ENCODE measurements at regions not wholly inside any gene's neighbourhood (a gene's known extent, or its start where the extent isn't known, plus 50 kb on each side); places are given as distances from the start of the nearest gene placed in this dataset.

DNA sequence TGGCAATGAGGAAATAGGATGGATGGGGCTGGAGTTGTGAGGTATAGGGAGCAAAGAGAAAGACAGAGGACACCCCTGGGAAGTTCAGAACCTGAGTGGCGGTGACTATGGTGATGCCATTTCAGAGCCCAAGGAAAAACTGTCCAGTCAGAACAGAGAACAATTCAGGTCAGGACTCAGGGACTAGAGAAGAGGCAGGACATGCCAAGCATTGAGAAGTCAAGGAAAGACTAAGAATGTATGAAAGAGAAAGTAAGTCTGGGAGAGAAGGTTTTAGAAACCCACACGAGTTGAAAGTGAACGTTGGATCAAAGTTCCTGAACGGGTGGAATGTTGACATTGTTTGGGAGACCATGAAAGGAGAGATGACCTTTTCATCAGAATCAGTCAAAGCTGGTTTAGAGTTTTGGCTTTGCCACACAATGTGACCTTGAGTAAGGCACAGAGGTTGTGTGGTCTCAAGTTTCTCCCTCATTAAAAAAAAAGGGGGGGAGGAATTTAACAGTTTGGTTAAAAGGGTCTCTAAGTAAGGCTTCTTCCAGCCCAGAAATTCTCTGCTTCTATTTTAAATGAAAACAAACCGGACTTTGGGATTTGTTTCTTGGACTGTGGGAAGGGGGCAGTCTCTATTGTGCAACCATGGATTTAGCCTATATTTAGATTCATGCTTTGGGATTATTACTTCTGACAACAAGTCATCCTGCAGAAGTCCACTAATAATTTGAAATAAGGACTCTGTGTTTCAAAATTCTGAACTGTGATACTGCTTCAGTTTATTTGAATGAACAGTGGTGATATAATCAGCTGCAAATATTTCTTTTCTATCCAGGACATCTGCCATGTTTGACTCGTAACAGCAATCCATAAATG, 315.9 kb upstream of the TBL1XR1 start:
- Histone ChIP-seq H3K4me1 (peaks cover 26% of the 10 kb centered on the region), H3K27ac (peak overlapping the region; percentile 21), H3K4me3 (ENCODE audit: low read depth, low read length) (no peak overlapping the region), H2AFZ (peak overlapping the region; percentile 61), H3K9ac (no peak overlapping the region), H3K27me3 (ENCODE audit: control insufficient read depth, insufficient read depth, low read length) (no peaks in the 10 kb centered on the region), H3K36me3 (ENCODE audit: control insufficient read depth, insufficient read depth, low read length) (no peaks in the 10 kb centered on the region), H3K9me3 (ENCODE audit: control insufficient read depth, low read length) (no peaks in the 10 kb centered on the region), H3K79me2 (no peaks in the 10 kb centered on the region), H3K4me2 (ENCODE audit: low read length) (no peak overlapping the region)
- TF ChIP-seq, protein P1, sequence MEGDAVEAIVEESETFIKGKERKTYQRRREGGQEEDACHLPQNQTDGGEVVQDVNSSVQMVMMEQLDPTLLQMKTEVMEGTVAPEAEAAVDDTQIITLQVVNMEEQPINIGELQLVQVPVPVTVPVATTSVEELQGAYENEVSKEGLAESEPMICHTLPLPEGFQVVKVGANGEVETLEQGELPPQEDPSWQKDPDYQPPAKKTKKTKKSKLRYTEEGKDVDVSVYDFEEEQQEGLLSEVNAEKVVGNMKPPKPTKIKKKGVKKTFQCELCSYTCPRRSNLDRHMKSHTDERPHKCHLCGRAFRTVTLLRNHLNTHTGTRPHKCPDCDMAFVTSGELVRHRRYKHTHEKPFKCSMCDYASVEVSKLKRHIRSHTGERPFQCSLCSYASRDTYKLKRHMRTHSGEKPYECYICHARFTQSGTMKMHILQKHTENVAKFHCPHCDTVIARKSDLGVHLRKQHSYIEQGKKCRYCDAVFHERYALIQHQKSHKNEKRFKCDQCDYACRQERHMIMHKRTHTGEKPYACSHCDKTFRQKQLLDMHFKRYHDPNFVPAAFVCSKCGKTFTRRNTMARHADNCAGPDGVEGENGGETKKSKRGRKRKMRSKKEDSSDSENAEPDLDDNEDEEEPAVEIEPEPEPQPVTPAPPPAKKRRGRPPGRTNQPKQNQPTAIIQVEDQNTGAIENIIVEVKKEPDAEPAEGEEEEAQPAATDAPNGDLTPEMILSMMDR (IDR thresholded peaks at IDR 0.05): no peak

DNA sequence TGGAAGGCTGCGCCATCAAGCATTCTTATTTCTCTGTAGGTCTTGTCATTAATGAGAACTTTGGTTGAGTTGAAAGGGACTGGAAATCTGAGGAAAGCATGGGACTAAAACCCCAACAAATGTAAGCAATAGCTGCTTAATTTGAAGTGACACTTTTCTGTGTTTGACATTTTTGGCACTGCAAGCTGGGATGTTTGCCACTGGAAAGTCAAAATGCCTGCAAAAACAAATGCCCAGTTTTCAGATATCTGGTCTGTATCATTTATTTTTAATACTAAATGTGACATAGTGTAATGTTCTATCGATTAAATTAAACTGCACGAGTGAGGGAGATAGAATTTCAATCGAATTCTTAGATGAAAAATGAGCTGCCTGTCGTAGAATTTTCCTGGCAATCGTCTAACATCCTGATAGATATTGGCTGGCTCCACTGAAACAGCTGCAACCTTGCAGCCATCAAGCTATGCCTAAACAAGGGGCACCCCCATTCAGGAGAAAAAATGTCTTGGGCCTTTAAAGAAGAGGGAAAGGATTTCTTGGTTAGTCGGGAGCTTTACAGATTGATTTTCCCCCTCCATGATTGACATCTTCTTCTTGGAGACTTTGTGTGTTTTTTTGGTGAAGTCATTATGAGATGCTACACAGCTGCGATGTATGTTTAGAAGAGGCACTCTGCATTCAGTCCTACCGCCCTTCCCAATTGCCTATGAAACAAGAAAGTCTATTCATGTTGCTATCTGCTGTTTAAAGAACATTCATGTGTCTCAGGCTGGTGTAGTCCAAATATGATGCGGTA, 316.7 kb upstream of the TBL1XR1 start:
- Histone ChIP-seq H3K36me3 (ENCODE audit: control insufficient read depth, insufficient read depth, low read length) (no peaks in the 10 kb centered on the region), H3K4me1 (peaks cover 26% of the 10 kb centered on the region), H3K79me2 (no peaks in the 10 kb centered on the region), H3K4me3 (ENCODE audit: low read depth, low read length) (no peak overlapping the region), H3K27me3 (ENCODE audit: control insufficient read depth, insufficient read depth, low read length) (no peaks in the 10 kb centered on the region), H3K4me2 (ENCODE audit: low read length) (no peak overlapping the region), H3K9me3 (ENCODE audit: control insufficient read depth, low read length) (no peaks in the 10 kb centered on the region), H2AFZ (peak overlapping the region; percentile 61), H3K9ac (no peak overlapping the region), H3K27ac (peak overlapping the region; percentile 21)
- TF ChIP-seq, protein P1 (IDR thresholded peaks at IDR 0.05): no peak

DNA sequence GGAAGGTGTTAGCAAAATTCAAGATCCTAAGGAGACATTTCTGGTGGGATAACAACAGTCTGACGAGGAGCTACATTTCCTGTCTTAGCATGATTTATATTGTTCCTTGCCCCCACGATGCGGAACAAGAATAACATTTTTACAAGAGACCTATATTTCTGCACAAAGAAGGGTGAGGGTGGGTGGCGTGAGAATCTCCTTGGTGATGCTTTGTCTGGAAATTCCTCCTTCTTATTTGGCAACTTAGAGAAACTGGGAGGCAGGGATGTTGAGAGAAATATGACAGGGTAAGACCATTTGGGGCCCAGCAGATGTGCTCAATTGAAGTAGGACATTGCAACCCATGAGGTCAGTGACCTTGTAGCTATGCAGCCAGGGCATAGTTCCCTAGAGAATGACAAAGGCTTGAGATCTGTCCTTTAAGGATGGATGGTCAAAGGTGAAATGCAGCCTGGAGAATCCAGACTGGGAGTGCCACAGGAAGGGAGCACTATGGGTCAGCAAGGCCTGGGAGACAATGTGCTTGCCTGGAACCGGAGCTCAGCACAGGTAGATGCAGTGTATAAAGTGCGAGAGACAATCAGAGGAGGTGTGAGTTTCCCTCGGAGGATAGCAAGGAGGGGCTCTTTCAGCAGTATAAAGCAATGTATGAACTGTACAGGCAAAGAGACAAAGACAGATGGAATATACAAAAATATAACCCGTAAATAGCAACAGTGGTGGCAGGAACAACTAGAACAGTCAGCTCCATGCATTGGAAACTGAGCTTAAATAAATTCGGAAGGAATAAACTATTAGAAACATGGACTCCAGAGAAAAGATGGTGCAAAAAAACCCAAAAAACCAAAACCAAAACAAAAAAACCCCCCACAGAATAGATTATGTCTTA, 317.6 kb upstream of the TBL1XR1 start:
- H3K79me2 ChIP-seq: no peaks in the 10 kb centered on the region
- TF ChIP-seq, protein P1 (IDR thresholded peaks at IDR 0.05): no peak
- H3K9ac ChIP-seq: no peak overlapping the region
- no peak overlapping the region for H3K4me2 ChIP-seq (ENCODE audit: low read length)
- H3K27ac ChIP-seq: no peak overlapping the region
- no peaks in the 10 kb centered on the region for H3K36me3 ChIP-seq (ENCODE audit: control insufficient read depth, insufficient read depth, low read length)
- no peak overlapping the region for H3K4me3 ChIP-seq (ENCODE audit: low read depth, low read length)
- no peaks in the 10 kb centered on the region for H3K9me3 ChIP-seq (ENCODE audit: control insufficient read depth, low read length)
- H3K4me1 ChIP-seq: peaks cover 26% of the 10 kb centered on the region
- peak overlapping the region; percentile 61 for H2AFZ ChIP-seq
- H3K27me3 ChIP-seq (ENCODE audit: control insufficient read depth, insufficient read depth, low read length): no peaks in the 10 kb centered on the region

DNA sequence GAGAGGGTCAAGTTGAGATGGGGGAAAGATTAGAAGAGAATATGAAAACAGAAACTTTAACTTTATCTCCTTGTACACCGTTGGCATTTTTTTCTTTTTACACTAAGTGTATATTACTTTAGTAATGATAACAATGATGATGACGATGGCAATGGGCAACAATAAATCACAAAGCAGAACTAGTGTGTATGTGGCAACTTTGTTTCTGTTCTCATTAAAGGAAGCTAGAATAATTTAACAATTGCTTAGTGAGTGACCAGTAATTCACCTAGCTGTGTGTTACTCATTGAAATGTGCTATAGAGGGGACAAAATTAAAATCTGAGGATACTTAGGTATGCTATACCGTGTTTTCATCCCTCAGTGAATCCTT, 318.5 kb upstream of the TBL1XR1 start:
- H3K9me3 ChIP-seq (ENCODE audit: control insufficient read depth, low read length): no peaks in the 10 kb centered on the region
- no peak overlapping the region for H3K4me2 ChIP-seq (ENCODE audit: low read length)
- no peaks in the 10 kb centered on the region for H3K79me2 ChIP-seq
- H3K4me1 ChIP-seq: peaks cover 21% of the 10 kb centered on the region
- peak overlapping the region; percentile 80 for H2AFZ ChIP-seq
- no peak overlapping the region for H3K4me3 ChIP-seq (ENCODE audit: low read depth, low read length)
- peak overlapping the region; percentile 26 for H3K27ac ChIP-seq
- no peak overlapping the region for H3K9ac ChIP-seq
- H3K27me3 ChIP-seq (ENCODE audit: control insufficient read depth, insufficient read depth, low read length): no peaks in the 10 kb centered on the region
- TF ChIP-seq, protein P1 (IDR thresholded peaks at IDR 0.05): no peak
- no peaks in the 10 kb centered on the region for H3K36me3 ChIP-seq (ENCODE audit: control insufficient read depth, insufficient read depth, low read length)
